Panc1 (cell line): ENCODE measurements at regions not wholly inside any gene's neighbourhood (a gene's known extent, or its start where the extent isn't known, plus 50 kb on each side); places are given as distances from the start of the nearest gene placed in this dataset.

ENCODE experiments used
- ATAC-seq: fragments of 200-7000 bp; cut with Tn5 transposase; 2 replicates; pipeline ENCODE4 v1.9.1; 2020; ENCODE audit warnings: mild to moderate bottlenecking, moderate library complexity
- BruUV-seq: library from RNA; stranded (reverse); fragments of 400-500 nt; replicated peaks from 2 replicates; lab custom pipeline; 2021; lab: Mats Ljungman, UMichigan
- CTCF ChIA-PET: fragments of 300-600 bp; sonication (Branson Sonifier 250); formaldehyde crosslinking; loops from one replicate; lab custom pipeline; 2022; ENCODE audit warnings: antibody characterized with exemption; lab: Charles Lee
- POLR2A ChIA-PET: fragments of 300-600 bp; sonication (Branson Sonifier 250); formaldehyde crosslinking; loops from one replicate; lab custom pipeline; 2022; ENCODE audit warnings: antibody characterized with exemption; lab: Charles Lee
- DNase-seq: peaks from one replicate; pipeline ENCODE4 v3.0.0-alpha.2; 2010; ENCODE audit warnings: low read depth, low spot score
- H3K27ac ChIP-seq: 2 replicates; pipeline ENCODE4 v1.5.1; 2011; ENCODE audit warnings: mild to moderate bottlenecking, low read length, inconsistent platforms
- H3K27me3 ChIP-seq: fragments of 200-500 bp; sonication (Bioruptor generic); 2 replicates; pipeline ENCODE4 v1.6.0; 2014; ENCODE audit warnings: low read length, inconsistent platforms; ENCODE audit not compliant: control insufficient read depth, insufficient read depth
- H3K36me3 ChIP-seq: fragments of 200-500 bp; sonication (Bioruptor generic); 2 replicates; pipeline ENCODE4 v1.5.1; 2014; ENCODE audit warnings: inconsistent platforms, mild to moderate bottlenecking, low read length, moderate library complexity; ENCODE audit not compliant: control insufficient read depth, insufficient read depth
- H3K4me1 ChIP-seq: 2 replicates; pipeline ENCODE4 v1.5.1; 2011; ENCODE audit warnings: inconsistent platforms, mild to moderate bottlenecking, low read length, moderate library complexity; ENCODE audit not compliant: control insufficient read depth, insufficient read depth
- H3K4me3 ChIP-seq, 2 experiments: 2 replicates each; pipeline ENCODE4 v1.5.1; 2011 to 2012; ENCODE audit warnings: low read depth in 2 of 2, low read length in 2 of 2, mild to moderate bottlenecking in 2 of 2, inconsistent platforms in 1 of 2, moderate library complexity in 1 of 2
- H3K9me3 ChIP-seq: fragments of 200-500 bp; sonication (Bioruptor generic); 2 replicates; pipeline ENCODE4 v1.5.1; 2014; ENCODE audit warnings: low read depth, mild to moderate bottlenecking, inconsistent platforms, low read length, moderate library complexity; ENCODE audit not compliant: control insufficient read depth, insufficient read depth
- POLR2AphosphoS5 ChIP-seq: IDR thresholded peaks from 2 replicates; pipeline ENCODE4 v1.6.1; 2012; ENCODE audit warnings: mild to moderate bottlenecking, low read depth, low read length, moderate library complexity
- SIN3A ChIP-seq: IDR thresholded peaks from 2 replicates; pipeline ENCODE4 v1.6.1; 2012; ENCODE audit warnings: low read depth, mild to moderate bottlenecking, low read length, moderate library complexity, borderline replicate concordance; ENCODE audit not compliant: insufficient read depth
- TCF7L2 ChIP-seq: IDR thresholded peaks from 2 replicates; pipeline ENCODE4 v1.6.1; 2011; ENCODE audit warnings: mild to moderate bottlenecking, low read depth, low read length, inconsistent platforms
- in situ Hi-C: cut with HindIII; loops from 2 replicates; pipeline ENCODE4 v1.10.0; 2016; ENCODE audit warnings: low sequenced_read_pairs, low pct_unique_long_range_greater_than_20kb
- intact Hi-C: fragments of 100-400 bp; cut with micrococcal nuclease; formaldehyde crosslinking; loops from one replicate; pipeline ENCODE4 v1.10.0; 2022; ENCODE audit not compliant: unreplicated experiment
- TF ChIP-seq, protein P1 (sequence below): fragments of 450-650 bp; IDR thresholded peaks from 2 replicates; pipeline ENCODE4 v1.5.1; 2017; ENCODE audit warnings: mild to moderate bottlenecking
- TF ChIP-seq, protein P2 (sequence below), 2 experiments: IDR thresholded peaks; 2 replicates each; pipeline ENCODE4 v1.6.1; 2011 to 2012; ENCODE audit warnings: low read depth in 2 of 2, control low read depth in 1 of 2, low read length in 1 of 2, mild to moderate bottlenecking in 1 of 2, moderate library complexity in 1 of 2; ENCODE audit not compliant: insufficient read depth in 1 of 2

DNA sequence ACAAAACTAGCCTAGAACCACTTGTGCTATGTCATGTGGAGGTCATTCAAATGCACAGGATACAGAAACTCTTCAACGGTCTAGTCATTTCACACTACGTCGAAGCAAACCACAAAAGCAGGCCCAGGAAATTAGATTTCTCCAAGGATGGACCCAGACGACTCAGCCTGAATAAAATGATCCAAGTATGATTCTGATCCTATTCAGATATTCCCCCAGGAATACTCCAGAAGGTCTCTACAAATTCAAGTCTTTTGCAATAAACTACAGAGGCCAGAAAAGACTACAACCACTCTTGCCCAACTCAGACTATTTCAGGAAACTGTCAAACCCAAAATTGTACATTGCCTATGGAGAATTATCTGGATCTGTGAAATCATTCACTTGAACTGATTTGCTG, 422.5 kb downstream of the METTL4 start:
- no peaks in the 10 kb centered on the region for H3K4me1 ChIP-seq
- H3K36me3 ChIP-seq, result no peaks in the 10 kb centered on the region
- TF ChIP-seq SIN3A, result no peak
- TF ChIP-seq, protein P1, sequence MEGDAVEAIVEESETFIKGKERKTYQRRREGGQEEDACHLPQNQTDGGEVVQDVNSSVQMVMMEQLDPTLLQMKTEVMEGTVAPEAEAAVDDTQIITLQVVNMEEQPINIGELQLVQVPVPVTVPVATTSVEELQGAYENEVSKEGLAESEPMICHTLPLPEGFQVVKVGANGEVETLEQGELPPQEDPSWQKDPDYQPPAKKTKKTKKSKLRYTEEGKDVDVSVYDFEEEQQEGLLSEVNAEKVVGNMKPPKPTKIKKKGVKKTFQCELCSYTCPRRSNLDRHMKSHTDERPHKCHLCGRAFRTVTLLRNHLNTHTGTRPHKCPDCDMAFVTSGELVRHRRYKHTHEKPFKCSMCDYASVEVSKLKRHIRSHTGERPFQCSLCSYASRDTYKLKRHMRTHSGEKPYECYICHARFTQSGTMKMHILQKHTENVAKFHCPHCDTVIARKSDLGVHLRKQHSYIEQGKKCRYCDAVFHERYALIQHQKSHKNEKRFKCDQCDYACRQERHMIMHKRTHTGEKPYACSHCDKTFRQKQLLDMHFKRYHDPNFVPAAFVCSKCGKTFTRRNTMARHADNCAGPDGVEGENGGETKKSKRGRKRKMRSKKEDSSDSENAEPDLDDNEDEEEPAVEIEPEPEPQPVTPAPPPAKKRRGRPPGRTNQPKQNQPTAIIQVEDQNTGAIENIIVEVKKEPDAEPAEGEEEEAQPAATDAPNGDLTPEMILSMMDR, result no peak
- TF ChIP-seq, protein P2, sequence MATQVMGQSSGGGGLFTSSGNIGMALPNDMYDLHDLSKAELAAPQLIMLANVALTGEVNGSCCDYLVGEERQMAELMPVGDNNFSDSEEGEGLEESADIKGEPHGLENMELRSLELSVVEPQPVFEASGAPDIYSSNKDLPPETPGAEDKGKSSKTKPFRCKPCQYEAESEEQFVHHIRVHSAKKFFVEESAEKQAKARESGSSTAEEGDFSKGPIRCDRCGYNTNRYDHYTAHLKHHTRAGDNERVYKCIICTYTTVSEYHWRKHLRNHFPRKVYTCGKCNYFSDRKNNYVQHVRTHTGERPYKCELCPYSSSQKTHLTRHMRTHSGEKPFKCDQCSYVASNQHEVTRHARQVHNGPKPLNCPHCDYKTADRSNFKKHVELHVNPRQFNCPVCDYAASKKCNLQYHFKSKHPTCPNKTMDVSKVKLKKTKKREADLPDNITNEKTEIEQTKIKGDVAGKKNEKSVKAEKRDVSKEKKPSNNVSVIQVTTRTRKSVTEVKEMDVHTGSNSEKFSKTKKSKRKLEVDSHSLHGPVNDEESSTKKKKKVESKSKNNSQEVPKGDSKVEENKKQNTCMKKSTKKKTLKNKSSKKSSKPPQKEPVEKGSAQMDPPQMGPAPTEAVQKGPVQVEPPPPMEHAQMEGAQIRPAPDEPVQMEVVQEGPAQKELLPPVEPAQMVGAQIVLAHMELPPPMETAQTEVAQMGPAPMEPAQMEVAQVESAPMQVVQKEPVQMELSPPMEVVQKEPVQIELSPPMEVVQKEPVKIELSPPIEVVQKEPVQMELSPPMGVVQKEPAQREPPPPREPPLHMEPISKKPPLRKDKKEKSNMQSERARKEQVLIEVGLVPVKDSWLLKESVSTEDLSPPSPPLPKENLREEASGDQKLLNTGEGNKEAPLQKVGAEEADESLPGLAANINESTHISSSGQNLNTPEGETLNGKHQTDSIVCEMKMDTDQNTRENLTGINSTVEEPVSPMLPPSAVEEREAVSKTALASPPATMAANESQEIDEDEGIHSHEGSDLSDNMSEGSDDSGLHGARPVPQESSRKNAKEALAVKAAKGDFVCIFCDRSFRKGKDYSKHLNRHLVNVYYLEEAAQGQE (IDR thresholded peaks at IDR 0.05; ENCODE audit: insufficient read depth in 1 of 2, low read depth in 2 of 2, low read length in 1 of 2), result no peak
- no peak for TF ChIP-seq TCF7L2
- TF ChIP-seq POLR2AphosphoS5, result no peak
- H3K27ac ChIP-seq, result no peak overlapping the region
- DNase-seq, result no peak
- H3K9me3 ChIP-seq, result no peaks in the 10 kb centered on the region
- ATAC-seq, result no peak
- in situ Hi-C loops, result no loop called here
- POLR2A ChIA-PET, result no interaction called here
- no TSS peak for BruUV-seq
- H3K4me3 ChIP-seq, result no peak overlapping the region
- no peaks in the 10 kb centered on the region for H3K27me3 ChIP-seq
- intact Hi-C loops, result no loop called here
- CTCF ChIA-PET, result no interaction called here

DNA sequence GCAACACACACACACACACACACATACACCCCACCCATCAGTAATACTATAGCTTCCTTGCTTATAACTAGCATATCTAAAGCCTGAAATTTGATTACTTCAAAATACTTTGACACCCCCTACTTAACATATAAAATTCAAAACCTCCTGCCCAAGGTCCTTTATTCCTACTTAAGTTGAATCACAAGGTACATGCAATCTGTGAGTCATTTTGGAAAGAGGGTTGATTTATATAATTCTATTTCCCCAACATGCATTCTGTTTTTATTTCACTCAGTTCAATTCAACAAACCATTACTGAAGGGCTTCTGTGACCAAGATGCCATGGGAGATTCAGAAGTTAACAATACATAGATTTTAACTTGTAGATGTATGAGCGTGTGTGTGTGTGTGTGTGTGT, 420.7 kb downstream of the METTL4 start:
- CTCF ChIA-PET, result no interaction called here
- intact Hi-C loops, result no loop called here
- DNase-seq, result no peak

DNA sequence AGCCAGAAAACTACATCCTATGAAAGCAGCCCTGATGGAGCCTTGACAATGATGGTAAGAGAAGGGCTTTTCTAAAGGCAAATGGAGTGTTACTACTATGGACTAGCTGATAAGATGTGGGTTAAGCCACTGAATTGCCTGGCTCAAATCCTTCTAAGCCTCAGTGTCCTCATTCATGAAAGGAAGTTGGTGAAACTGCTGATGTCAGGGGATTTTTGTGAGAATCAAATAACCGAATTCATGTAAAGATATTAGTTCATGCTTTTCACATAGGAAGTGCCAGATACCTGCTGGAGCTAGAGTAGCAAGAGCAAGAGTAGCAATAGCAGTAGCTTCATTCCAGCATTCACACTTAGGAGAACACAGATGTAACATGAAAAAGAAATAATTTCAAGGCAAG, 417.0 kb downstream of the METTL4 start:
- Histone ChIP-seq H3K36me3 (no peaks in the 10 kb centered on the region), H3K27ac (no peak overlapping the region), H3K27me3 (no peaks in the 10 kb centered on the region), H3K4me3 (no peak overlapping the region), H3K9me3 (no peaks in the 10 kb centered on the region), H3K4me1 (no peaks in the 10 kb centered on the region)
- BruUV-seq, result no TSS peak
- POLR2A ChIA-PET, result no interaction called here
- in situ Hi-C loops (no loop called here), intact Hi-C loops (no loop called here)
- DNase-seq, result no peak
- CTCF ChIA-PET, result no interaction called here
- ATAC-seq, result no peak
- TF ChIP-seq, protein P1, result no peak
- no peak for TF ChIP-seq POLR2AphosphoS5
- TF ChIP-seq TCF7L2, result no peak
- TF ChIP-seq, protein P2 (IDR thresholded peaks at IDR 0.05; ENCODE audit: insufficient read depth in 1 of 2, low read depth in 2 of 2, low read length in 1 of 2), result no peak
- TF ChIP-seq SIN3A, result no peak

More for the DNA sequence above, 420.7 kb downstream of the METTL4 start:
- H3K36me3 ChIP-seq, result no peaks in the 10 kb centered on the region
- H3K27ac ChIP-seq, result no peak overlapping the region
- no TSS peak for BruUV-seq
- POLR2A ChIA-PET, result interaction anchor here (0.7 kb wide), 1 partner anchor 93 kb away, joined by 5 read pairs; no protein-coding TSS in a partner anchor
- TF ChIP-seq POLR2AphosphoS5, result no peak
- no peaks in the 10 kb centered on the region for H3K27me3 ChIP-seq
- in situ Hi-C loops, result no loop called here
- ATAC-seq, result no peak
- H3K4me3 ChIP-seq, result no peak overlapping the region
- no peaks in the 10 kb centered on the region for H3K4me1 ChIP-seq
- H3K9me3 ChIP-seq, result no peaks in the 10 kb centered on the region
